H9 (cell line): ENCODE measurements at regions not wholly inside any gene's neighbourhood (a gene's known extent, or its start where the extent isn't known, plus 50 kb on each side); places are given as distances from the start of the nearest gene placed in this dataset.

Experiments used
- DNase-seq: peaks from one replicate; pipeline ENCODE4 v3.0.0-alpha.2; 2017
- H2AFZ ChIP-seq: one replicate; pipeline ENCODE4 v1.6.1; 2013; ENCODE audit warnings: mild to moderate bottlenecking, low read length, control low read depth, moderate library complexity
- H2AK5ac ChIP-seq: 2 replicates; pipeline ENCODE4 v1.6.1; 2013; ENCODE audit warnings: low read length, control low read depth, mixed read lengths; ENCODE audit not compliant: insufficient read length
- H2BK120ac ChIP-seq: one replicate; pipeline ENCODE4 v1.6.1; 2013; ENCODE audit warnings: low read depth, mild to moderate bottlenecking, low read length, control low read depth, inconsistent platforms; ENCODE audit not compliant: poor library complexity, severe bottlenecking
- H2BK12ac ChIP-seq: 2 replicates; pipeline ENCODE4 v1.6.1; 2013; ENCODE audit warnings: low read length, control low read depth, mixed read lengths, low read depth; ENCODE audit not compliant: insufficient read length
- H2BK15ac ChIP-seq: 2 replicates; pipeline ENCODE4 v1.6.1; 2013; ENCODE audit warnings: low read depth, low read length, control low read depth
- H2BK20ac ChIP-seq: one replicate; pipeline ENCODE4 v1.6.1; 2013; ENCODE audit warnings: low read depth, mild to moderate bottlenecking, low read length, control low read depth, inconsistent platforms; ENCODE audit not compliant: poor library complexity, severe bottlenecking
- H2BK5ac ChIP-seq: 2 replicates; pipeline ENCODE4 v1.6.1; 2013; ENCODE audit warnings: low read length, control low read depth, mixed read lengths; ENCODE audit not compliant: insufficient read length
- H3K14ac ChIP-seq: 2 replicates; pipeline ENCODE4 v1.6.1; 2013; ENCODE audit warnings: low read length, control low read depth; ENCODE audit not compliant: insufficient read depth
- H3K18ac ChIP-seq: 2 replicates; pipeline ENCODE4 v1.6.1; 2013; ENCODE audit warnings: low read depth, mild to moderate bottlenecking, mixed read lengths, low read length, control low read depth; ENCODE audit not compliant: insufficient read length
- H3K23ac ChIP-seq: 2 replicates; pipeline ENCODE4 v1.6.1; 2013; ENCODE audit warnings: low read length, control low read depth, mixed read lengths, low read depth; ENCODE audit not compliant: insufficient read length
- H3K23me2 ChIP-seq: 2 replicates; pipeline ENCODE4 v1.6.1; 2013; ENCODE audit warnings: low read depth, mild to moderate bottlenecking, mixed read lengths, low read length, control low read depth; ENCODE audit not compliant: insufficient read length, poor library complexity, severe bottlenecking
- H3K27ac ChIP-seq: 2 replicates; pipeline ENCODE4 v1.5.1; 2013; ENCODE audit warnings: low read length, control low read depth, mixed read lengths, low read depth; ENCODE audit not compliant: insufficient read length
- H3K27me3 ChIP-seq: 2 replicates; pipeline ENCODE4 v1.6.1; 2013; ENCODE audit warnings: low read length, control low read depth, inconsistent platforms; ENCODE audit not compliant: insufficient read depth
- H3K4ac ChIP-seq: 2 replicates; pipeline ENCODE4 v1.6.1; 2013; ENCODE audit warnings: low read depth, mild to moderate bottlenecking, control low read depth, inconsistent platforms, low read length, moderate library complexity
- H3K4me1 ChIP-seq: 2 replicates; pipeline ENCODE4 v1.6.1; 2013; ENCODE audit warnings: low read length, control low read depth, inconsistent platforms; ENCODE audit not compliant: insufficient read depth
- H3K4me2 ChIP-seq: 2 replicates; pipeline ENCODE4 v1.6.1; 2013; ENCODE audit warnings: low read length, control low read depth, mixed read lengths; ENCODE audit not compliant: insufficient read length, insufficient read depth
- H3K56ac ChIP-seq: 2 replicates; pipeline ENCODE4 v1.6.1; 2013; ENCODE audit warnings: low read depth, mild to moderate bottlenecking, mixed read lengths, low read length, control low read depth; ENCODE audit not compliant: insufficient read length
- H3K79me1 ChIP-seq: 2 replicates; pipeline ENCODE4 v1.6.1; 2013; ENCODE audit warnings: low read depth, mild to moderate bottlenecking, moderate library complexity, low read length, control low read depth, inconsistent platforms; ENCODE audit not compliant: insufficient read depth, poor library complexity, severe bottlenecking
- H3K79me2 ChIP-seq: 2 replicates; pipeline ENCODE4 v1.6.1; 2013; ENCODE audit warnings: low read length, control low read depth, inconsistent platforms; ENCODE audit not compliant: insufficient read depth
- H3K9ac ChIP-seq: 2 replicates; pipeline ENCODE4 v1.6.1; 2013; ENCODE audit warnings: low read length, control low read depth, mixed read lengths; ENCODE audit not compliant: insufficient read length; ENCODE audit errors: extremely low read depth
- H3K9me3 ChIP-seq: one replicate; pipeline ENCODE4 v1.6.1; 2013; ENCODE audit warnings: low read depth, low read length, inconsistent platforms; ENCODE audit not compliant: control insufficient read depth
- H3T11ph ChIP-seq: one replicate; pipeline ENCODE4 v1.6.1; 2013; ENCODE audit warnings: mild to moderate bottlenecking, low read length, control low read depth, inconsistent platforms
- H4K20me1 ChIP-seq: one replicate; pipeline ENCODE4 v1.6.1; 2013; ENCODE audit not compliant: control insufficient read depth, insufficient read length, insufficient read depth
- H4K5ac ChIP-seq: 2 replicates; pipeline ENCODE4 v1.6.1; 2013; ENCODE audit warnings: low read depth, mild to moderate bottlenecking, mixed read lengths, low read length, control low read depth; ENCODE audit not compliant: insufficient read length
- H4K8ac ChIP-seq: replicated peaks from 2 replicates; pipeline ENCODE4 v1.6.1; 2013; ENCODE audit warnings: low read length, control low read depth, mixed read lengths, low read depth; ENCODE audit not compliant: insufficient read length
- H4K91ac ChIP-seq: 2 replicates; pipeline ENCODE4 v1.6.1; 2013; ENCODE audit warnings: low read depth, mild to moderate bottlenecking, moderate library complexity, mixed read lengths, low read length, control low read depth; ENCODE audit not compliant: insufficient read length
- H3K27ac Mint-ChIP-seq, 3 experiments: 2 replicates in 2 of 3; 3 replicates in 1 of 3; pipeline ENCODE4 v1.8.0; 2020 to 2021; ENCODE audit warnings: mixed read lengths in 3 of 3, mild to moderate bottlenecking in 1 of 3, moderate library complexity in 1 of 3
- H3K27me3 Mint-ChIP-seq: 2 replicates; pipeline ENCODE4 v1.8.0; 2021; ENCODE audit warnings: low read depth, mild to moderate bottlenecking, moderate library complexity, mixed read lengths
- H3K36me3 Mint-ChIP-seq, 3 experiments: 2 replicates in 2 of 3; 3 replicates in 1 of 3; pipeline ENCODE4 v1.8.0; 2020 to 2021; ENCODE audit warnings: low read depth in 3 of 3, mixed read lengths in 3 of 3; ENCODE audit not compliant: insufficient read depth in 1 of 3
- H3K4me1 Mint-ChIP-seq, 2 experiments: 2 replicates each; pipeline ENCODE4 v1.8.0; 2020; ENCODE audit warnings: mixed read lengths in 2 of 2
- H3K4me3 Mint-ChIP-seq, 2 experiments: 2 replicates in 1 of 2; 3 replicates in 1 of 2; pipeline ENCODE4 v1.8.0; 2020 to 2021; ENCODE audit warnings: mild to moderate bottlenecking in 2 of 2, mixed read lengths in 2 of 2, moderate library complexity in 1 of 2
- H3K9me3 Mint-ChIP-seq, 2 experiments: 2 replicates in 1 of 2; 3 replicates in 1 of 2; pipeline ENCODE4 v1.8.0; 2020; ENCODE audit warnings: mild to moderate bottlenecking in 2 of 2, mixed read lengths in 2 of 2, moderate library complexity in 1 of 2
- CTCF ChIP-seq: fragments of 200-600 bp; sonication (generic); conservative IDR thresholded peaks from 3 replicates; pipeline ENCODE4 v1.8.0; 2021; ENCODE audit warnings: antibody characterized with exemption, mild to moderate bottlenecking
- WGBS: extraction: QIAGEN DNeasy Blood & Tissue Kit; methylation state at CpG from one replicate; pipeline ENCODE4 v1.1.7; 2013; ENCODE audit warnings: missing lambda C conversion rate, low lambda C conversion rate, mixed read lengths; ENCODE audit not compliant: insufficient read length; ENCODE audit errors: extremely low coverage; 5-methylcytosine and 5-hydroxymethylcytosine counted together

GRCh38 chr5:24391816-24392215 lies 253.0 kb downstream of the CDH10 start:
- no peak overlapping the region for H2BK5ac ChIP-seq
- H3K4ac ChIP-seq, result no peak overlapping the region
- H3K4me1 ChIP-seq, result no peaks in the 10 kb centered on the region
- H3K4me3 Mint-ChIP-seq, result no peak overlapping the region; a peak in 1 of 5 replicates
- H3K18ac ChIP-seq, result no peak overlapping the region
- H2AK5ac ChIP-seq, result no peak overlapping the region
- no peak overlapping the region for H3K14ac ChIP-seq
- no peak overlapping the region for H3K27ac Mint-ChIP-seq
- H3K23me2 ChIP-seq, result no peaks in the 10 kb centered on the region
- no peaks in the 10 kb centered on the region for H3K9me3 ChIP-seq
- H3T11ph ChIP-seq, result no peak overlapping the region
- H3K27me3 Mint-ChIP-seq, result no peaks in the 10 kb centered on the region
- H3K23ac ChIP-seq, result no peak overlapping the region
- no peak overlapping the region for H4K91ac ChIP-seq
- H2BK12ac ChIP-seq, result no peak overlapping the region
- H3K27ac ChIP-seq, result no peak overlapping the region
- peaks cover 3 to 9% of the 10 kb centered on the region in 2 experiments; a peak in 3 of 4 replicates for H3K4me1 Mint-ChIP-seq
- TF ChIP-seq CTCF, result no peak
- peaks cover 6 to 20% of the 10 kb centered on the region in 2 experiments for H3K9me3 Mint-ChIP-seq
- H3K27me3 ChIP-seq, result no peaks in the 10 kb centered on the region
- H3K79me2 ChIP-seq, result no peaks in the 10 kb centered on the region
- H4K8ac ChIP-seq, result no peak overlapping the region
- no peak overlapping the region for H3K4me2 ChIP-seq
- no peak overlapping the region for H2AFZ ChIP-seq
- WGBS, result no CpG with 5 or more reads among the region's 7 CpGs
- H2BK20ac ChIP-seq, result no peak overlapping the region
- no peak overlapping the region for H4K5ac ChIP-seq
- DNase-seq, result no peak
- no peak overlapping the region for H2BK15ac ChIP-seq
- no peak overlapping the region for H2BK120ac ChIP-seq
- no peak overlapping the region for H3K9ac ChIP-seq
- H3K36me3 Mint-ChIP-seq, result peaks cover 0 to 28% (median 12%) of the 10 kb centered on the region in 3 experiments; a peak in 5 of 7 replicates
- H3K79me1 ChIP-seq, result no peaks in the 10 kb centered on the region
- H3K56ac ChIP-seq, result no peak overlapping the region
- H4K20me1 ChIP-seq, result no peaks in the 10 kb centered on the region
